GM19468 (cell line): ENCODE measurements at regions not wholly inside any gene's neighbourhood (a gene's known extent, or its start where the extent isn't known, plus 50 kb on each side); places are given as distances from the start of the nearest gene placed in this dataset.
"Not testable (repeated sequence)": the region's sequence is repeated elsewhere in the genome, so short reads cannot be mapped to it uniquely, and the experiment has no call there.

Source experiments
- ATAC-seq: cut with Tn5 transposase; IDR thresholded peaks from one replicate; pipeline ENCODE4 v1.9.1; 2021; ENCODE audit warnings: mild to moderate bottlenecking, moderate library complexity, moderate number of reproducible peaks; ENCODE audit not compliant: unreplicated experiment; ENCODE audit errors: extremely low read depth

DNA sequence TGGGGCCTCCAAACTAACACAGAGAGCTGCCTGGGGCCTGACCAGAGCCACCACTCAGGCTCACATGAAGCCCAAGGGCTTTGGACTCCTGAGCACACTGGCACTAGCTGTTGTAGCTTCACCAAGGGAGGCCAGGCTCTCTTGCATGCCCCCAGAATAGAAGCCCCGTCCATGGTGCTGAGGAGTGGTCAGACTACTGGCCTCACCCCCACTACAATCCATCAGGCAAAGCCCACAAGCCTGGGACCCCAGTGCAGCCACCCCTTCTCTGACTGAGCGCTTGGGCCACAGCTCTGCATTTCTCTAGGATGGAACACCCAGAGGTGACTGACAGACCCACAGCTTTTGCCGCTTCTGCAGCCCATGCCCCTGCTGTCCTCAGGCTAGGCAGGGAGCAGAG is 180.8 kb downstream of the PYDC2 start:
- no peak for ATAC-seq

DNA sequence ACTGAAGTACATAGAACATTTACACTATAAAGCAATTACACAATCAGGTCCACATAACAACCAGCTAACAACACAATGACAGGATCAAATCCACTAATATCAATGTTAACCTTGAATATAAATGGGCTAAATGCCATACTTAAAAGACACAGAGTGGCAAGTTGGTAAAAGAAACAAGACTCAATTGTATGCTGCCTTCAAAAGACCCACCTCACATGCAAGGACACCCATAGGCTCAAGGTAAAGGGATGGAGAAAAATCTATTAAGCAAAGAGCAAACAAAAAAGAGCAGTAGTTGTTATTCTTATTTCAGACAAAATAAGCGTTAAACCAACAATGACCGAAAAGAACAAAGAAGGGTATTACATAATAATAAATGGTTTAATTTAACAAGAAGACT is 183.3 kb downstream of the PYDC2 start:
- no peak for ATAC-seq

DNA sequence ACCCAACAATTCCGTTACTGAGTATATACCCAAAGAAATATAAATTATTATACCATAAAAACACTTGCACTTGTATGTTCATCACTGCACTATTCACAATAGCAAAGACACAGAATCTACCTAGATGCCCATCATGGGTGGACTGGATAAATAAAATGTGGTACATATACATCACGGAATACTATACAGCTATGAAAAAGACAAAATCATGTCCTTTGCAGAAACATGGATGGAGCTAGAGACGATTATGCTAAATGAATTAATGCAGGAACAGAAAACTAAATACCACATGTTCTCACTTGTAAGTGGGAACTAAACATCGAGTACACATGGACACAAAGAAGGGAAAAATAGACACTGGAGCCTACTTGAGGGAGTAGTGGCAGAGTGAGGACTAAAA is 185.3 kb downstream of the PYDC2 start:
- ATAC-seq, result no peak

DNA sequence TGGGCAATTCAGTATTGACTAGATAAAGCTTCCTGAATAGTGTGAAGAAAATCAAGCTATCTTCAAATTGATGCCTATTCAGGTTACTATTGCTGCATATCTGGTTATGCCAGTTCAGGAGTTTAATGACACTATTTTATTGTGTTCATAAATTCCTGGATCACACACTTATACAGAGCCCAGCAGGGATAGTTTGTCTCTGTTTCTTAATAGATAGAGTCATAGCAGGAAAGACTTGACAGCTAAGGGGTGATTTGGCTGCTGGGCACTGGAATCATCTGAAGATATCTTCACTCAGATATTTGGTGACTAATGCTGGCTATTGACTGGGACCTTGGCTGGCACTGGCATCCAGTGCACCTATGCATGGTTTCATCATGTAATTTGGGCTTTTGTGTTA is 187.8 kb downstream of the PYDC2 start:
- no peak for ATAC-seq

DNA sequence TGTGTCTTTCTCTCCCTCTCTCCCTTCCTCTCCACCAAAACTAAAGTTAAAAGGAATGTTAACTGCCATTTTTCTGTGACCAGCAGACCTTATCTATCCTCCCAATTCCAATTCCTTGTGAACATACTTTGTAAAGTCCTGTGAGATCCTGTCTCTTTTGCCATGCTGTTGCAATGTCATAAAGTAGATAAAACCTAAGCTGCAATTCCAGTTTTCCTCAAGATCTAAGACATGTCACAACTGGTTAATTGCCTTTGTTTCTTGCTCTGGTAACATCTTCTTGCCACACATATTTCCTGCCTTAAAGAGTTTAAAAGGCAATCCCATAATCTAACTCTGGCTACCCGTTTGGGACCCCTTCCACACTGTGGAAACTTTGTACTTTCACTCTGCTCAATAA is 188.7 kb downstream of the PYDC2 start:
- ATAC-seq, result no peak

DNA sequence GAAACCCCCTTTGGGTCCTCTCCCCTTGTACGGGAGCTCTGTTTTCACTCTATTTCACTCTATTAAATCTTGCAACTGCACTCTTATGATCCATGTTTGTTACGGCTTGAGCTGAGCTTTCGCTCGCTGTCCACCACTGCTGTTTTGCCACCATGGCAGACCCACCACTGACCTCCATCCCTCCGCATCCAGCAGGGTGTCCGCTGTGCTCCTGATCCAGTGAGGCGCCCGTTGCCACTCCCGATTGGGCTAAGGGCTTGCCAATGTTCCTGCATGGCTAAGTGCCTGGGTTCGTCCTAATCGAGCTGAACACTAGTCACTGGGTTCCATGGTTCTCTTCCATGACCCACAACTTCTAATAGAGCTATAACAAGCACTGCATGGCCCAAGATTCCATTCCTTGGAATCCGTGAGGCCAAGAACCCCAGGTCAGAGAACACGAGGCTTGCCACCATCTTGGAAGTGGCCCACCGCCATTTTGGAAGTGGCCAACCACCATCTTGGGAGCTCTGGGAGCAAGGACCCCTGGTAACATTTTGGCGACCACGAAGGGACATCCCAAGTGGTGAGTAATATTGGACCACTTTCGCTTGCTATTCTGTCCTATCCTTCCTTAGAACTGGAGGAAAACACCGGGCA is 197.9 kb downstream of the PYDC2 start:
- not testable (repeated sequence) for ATAC-seq

DNA sequence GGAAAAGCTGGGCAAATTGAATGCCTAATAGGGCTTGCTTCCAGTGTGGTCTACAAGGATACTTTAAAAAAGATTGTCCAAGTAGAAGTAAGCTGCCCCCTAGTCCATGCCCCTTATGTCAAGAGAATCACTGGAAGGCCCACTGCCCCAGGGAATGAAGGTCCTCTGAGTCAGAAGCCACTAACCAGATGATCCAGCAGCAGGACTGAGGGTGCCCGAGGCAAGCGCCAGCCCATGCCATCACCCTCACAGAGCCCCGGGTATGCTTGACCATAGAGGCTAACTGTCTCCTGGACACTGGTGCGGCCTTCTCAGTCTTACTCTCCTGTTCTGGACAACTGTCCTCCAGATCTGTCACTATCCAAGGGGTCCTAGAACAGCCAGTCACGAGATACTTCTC is 201.2 kb downstream of the PYDC2 start:
- ATAC-seq, result not testable (repeated sequence)

DNA sequence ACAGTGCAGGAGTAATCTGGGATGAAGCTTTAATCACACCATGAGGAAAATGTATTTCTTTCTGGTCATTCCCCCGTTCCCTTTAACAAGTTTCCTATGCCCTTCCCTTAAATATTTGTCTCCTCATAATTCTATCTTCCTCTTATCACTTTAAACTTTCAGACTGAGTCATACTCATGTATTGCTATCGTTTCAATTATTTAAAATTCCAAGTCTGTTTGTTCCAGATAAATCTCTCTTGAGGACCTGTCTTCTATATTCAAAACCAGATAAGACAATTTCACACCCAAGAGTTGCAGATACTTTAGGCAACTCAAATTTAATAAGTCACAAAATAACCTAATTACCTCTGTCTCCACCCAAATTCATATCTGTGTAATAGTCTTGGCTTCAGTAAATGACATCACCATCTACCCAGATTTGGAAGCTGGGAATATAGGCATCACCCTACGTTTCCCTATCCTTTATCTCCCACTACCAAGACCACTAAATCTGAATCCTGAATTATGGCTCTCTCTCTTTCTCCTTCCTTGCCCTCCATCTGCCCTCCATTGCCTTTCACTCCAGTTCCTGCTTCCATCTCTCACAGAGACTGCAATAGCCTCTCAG is 220.1 kb downstream of the PYDC2 start:
- ATAC-seq, result no peak

DNA sequence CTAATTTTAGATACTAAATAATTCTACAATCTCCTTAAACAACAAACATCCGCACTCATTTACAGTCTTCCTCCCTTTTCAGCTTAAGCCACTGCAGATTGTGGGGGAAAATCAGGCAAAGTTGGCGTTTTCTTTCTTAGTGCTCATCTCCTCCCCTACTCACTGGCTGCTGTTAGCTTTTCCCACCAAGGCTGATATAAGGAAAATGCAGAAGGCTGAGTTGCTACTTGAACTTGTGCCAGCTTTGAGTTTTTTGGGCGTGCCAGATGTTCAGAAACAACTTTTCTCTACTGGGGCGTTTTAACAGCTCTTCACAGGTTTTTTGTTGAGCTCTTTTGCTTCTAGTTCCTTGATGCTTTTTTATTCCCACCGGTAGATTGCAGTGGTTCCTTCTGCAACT is 222.0 kb downstream of the PYDC2 start:
- ATAC-seq, result no peak

DNA sequence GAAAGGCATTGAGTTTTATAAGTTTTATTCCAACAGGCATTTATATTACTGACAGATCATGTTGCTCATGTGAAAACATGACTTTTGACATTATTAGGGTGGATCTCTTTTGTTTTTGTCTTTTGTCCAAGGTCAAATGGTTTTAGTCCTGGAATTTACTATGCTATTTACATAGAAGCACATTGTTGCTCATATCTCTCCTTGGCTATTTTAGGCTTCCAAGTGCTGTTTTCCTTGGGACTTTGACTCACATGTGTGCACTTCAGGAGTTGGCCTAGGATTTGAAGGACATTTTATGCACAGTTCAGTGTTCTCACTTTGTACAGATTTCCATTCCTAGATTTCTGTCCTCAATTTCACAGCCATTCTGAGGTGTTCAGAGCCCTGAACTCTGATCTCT is 225.7 kb downstream of the PYDC2 start:
- ATAC-seq, result no peak

DNA sequence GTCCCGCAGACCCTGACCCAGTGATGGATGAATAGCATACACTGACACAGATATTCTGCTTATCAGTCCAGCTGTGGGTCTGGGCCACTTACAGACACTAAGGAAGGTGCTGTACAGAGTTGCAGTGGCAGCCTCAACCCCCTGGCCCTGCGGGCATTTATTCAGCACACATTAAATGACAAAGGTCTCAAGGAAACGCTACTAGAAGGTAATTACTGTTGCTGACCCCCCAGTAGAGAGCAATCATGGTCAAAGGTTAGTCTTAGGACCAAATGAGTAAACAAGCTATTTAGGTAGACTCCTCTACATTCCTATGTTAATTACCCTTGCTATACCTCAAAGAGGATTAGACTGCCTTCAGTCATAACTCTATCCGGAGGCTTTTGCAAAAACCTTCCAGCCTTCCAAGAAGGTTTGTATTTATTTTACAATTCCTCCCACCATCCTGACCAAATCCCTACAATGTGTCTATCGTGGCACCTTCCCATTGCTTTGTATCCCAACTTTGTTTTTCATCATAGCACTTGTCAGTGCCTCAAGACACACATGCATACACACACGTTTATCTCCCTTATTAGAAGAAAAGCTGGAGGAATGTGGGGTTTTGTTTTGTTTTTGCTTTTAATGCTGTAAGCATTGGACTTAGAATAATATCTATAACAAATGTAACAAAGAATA is 227.9 kb downstream of the PYDC2 start:
- ATAC-seq, result no peak

DNA sequence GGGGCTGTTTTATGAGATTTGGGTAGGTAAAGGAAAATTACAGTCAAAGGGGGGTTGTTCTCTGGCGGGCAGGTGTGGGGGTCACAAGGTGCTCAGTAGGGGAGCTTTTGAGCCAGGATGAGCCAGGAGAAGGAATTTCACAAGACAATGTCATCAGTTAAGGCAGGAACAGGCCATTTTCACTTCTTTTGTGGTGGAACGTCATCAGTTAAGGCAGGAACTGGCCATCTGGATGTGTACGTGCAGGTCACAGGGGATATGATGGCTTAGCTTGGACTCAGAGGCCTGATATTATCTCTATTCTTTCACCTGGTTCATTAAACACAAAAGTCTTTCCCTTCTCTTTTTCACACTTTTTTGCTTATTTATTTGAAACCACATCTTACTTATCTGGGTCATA is 230.2 kb downstream of the PYDC2 start:
- not testable (repeated sequence) for ATAC-seq

DNA sequence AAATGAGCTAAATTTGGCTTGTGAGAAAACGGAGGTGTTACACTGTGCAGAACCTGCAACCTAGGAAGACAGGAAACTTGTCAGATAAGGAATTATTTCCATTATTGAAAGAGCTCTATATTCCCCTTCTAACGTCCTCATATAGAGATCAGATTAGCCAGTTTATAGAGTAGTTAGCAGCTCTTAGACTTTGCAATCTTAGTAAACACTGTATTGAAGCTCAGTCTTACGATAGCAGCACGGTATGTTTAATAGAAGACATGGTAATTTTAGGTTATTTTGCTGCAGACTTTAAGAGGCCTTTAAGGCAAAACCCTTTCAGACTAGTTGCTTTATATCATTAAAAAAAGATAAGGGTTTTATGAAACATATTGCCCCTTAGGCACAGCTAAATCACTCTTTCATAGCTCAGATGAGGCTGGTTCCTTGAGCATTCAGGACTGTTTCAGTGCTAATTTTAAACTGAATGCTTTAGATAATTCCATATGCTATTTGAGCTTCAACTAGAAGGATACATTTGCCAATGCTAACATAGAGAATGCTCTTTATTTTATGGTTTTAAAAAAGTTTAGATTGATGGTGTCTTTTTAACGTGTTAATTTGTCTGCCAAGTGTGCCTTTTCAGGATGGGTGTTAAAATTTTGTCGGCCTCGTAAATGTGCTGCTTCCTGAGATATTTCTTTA is 234.3 kb downstream of the PYDC2 start:
- ATAC-seq, result no peak

DNA sequence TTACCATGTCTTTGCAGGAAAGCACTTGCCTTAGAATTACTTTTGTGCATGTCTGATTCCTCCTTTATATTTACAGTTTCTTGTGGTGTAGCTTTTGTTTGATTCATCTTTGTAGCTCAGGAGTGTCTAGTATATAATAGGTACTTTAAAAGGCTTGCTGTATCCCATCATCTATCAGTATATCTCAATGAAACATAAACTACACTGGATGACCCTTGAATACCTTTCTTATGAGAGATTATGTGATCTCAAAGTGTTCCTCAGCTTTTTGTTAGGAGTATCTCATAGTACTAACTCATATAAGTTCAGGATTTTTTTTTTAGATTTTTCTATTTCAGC is 234.8 kb downstream of the PYDC2 start:
- no peak for ATAC-seq

DNA sequence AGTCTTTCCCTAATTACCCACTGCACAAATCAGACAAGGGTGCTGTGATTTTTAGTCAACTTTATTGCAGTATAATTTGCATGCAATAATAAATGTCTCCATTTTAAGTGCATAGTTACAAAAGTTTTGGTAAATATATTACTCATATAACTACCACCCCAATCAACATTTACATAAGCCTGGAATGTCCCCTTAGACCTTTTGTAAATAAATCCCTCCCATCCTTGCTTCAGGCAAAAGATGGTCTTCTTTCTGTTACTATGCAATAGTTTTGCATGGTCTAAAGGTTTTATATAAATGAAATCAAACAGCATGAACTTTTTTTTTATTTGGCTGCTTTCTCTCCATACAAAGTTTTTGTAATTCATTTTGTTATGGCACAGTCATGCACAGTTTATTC is 235.4 kb downstream of the PYDC2 start:
- no peak for ATAC-seq

DNA sequence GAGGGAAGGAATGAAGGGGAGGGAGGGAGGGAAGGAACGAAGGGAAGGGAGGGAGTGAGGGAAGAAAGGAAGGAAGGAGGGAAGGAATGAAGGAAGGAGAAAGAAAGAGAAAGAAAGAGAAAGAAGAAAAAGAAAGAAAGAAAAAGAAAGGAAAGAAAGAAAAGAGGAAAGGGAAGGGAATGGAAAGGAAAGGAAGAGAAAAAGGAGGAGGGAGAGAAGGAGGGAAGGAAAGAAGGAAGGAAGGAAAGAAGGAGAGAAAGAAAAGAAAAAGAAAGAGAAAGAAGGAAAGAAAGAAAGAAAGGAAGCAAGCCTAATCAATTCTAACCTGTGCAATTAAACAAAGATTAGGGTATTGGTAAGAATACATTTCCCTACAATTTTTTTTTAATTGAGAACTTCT is 238.6 kb downstream of the PYDC2 start:
- ATAC-seq, result no peak

DNA sequence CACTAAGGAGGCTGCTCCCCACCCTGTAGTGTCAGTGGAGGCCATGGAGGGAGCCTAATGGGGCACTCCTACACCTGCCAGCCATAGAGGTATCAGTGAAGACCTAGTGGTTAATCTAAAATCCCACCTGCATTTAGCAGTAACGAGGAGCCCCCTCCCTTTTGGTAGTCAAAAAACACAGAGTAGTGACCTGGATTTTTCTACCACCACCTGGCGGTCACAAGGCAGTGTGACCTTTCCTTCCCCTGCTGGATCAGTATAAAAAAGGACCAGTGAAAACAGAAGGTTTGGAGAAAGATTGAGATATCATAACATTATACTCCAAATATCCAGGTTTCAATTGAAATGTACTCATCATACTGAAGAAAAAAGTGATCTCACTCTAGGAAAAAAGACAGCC is 241.2 kb downstream of the PYDC2 start:
- no peak for ATAC-seq

DNA sequence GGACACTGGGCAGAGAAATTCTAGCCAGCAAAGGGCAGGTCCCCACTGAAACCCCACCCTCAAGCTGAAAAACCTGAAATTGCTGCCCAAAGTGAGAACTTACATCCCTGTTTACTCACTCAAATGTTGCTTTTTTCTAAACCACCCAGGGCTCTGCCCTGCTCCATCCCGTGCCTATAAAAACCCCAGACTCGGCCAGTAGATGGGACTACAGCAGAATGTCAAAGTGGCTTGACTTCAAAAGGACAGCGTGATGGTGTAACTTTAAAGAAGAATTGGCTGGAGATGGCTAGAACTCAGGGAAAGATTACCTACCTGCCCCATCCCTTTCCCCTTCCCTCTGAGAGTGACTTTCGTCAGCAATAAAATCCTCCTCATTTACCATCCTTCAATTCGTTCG is 246.9 kb downstream of the PYDC2 start:
- no peak for ATAC-seq

DNA sequence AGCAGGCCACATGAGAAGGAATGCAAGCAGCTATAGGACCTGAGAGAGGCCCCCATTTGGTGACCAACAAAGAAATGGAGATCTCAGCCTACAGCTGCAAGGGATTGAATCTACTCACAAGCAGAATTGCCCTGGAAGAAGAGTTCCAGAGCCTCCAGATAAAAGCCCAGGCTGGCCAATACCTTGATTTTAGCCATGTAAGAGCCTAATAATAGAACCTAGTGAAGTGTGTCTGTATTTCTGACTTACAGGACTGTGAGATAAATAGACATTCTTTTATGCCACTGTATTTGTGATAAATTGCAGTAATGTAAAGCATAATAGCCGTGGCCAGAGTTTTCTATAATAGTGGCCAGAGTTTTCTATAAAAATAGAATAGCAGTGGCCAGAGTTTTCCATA is 254.6 kb downstream of the PYDC2 start:
- ATAC-seq, result no peak

DNA sequence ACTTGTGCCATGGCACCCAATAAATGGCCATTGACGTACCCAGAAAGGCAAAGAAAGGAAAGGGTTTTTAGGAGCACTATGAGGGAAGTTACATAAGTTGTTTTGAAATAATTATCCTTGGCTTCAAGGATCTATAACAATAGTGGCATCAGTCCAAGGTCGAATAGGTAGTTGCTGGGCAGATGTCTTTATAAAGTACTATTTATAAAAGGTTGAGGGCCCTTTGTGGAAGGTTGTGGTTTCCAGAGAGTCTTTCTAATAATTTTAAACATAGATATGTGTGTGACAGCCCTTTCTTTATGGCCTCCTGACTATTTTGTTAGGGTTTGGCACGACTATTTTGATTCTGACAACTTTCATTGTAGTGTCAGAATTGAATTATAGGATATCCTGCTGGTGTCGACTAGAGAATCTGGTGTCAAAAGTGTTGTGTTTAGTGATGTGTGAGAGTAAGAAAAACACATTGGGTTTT is 260.5 kb downstream of the PYDC2 start:
- ATAC-seq, result no peak

DNA sequence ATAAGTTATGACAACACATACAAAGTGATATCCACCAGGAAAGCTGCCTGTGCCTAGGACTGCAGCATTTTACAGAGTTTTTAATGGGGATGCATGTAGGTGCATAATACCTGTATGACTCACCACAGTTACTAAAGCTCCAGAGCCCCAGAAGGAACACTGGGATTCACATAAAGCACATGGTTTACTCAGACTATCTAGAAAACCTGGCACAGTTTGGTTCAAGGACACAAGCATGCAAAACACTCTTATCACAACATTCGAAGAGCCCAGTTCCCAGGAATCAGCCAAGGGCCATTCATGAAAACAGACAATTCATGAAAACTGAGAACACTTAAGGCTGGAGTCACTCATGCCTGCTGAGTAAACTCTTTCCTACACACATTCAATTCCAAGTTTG is 261.0 kb downstream of the PYDC2 start:
- ATAC-seq, result no peak
